ENCODE measurements at regions not wholly inside any gene's neighbourhood (a gene's known extent, or its start where the extent isn't known, plus 50 kb on each side); places are given as distances from the start of the nearest gene placed in this dataset.
"Not testable (repeated sequence)": the region's sequence is repeated elsewhere in the genome, so short reads cannot be mapped to it uniquely, and the experiment has no call there.

DNA sequence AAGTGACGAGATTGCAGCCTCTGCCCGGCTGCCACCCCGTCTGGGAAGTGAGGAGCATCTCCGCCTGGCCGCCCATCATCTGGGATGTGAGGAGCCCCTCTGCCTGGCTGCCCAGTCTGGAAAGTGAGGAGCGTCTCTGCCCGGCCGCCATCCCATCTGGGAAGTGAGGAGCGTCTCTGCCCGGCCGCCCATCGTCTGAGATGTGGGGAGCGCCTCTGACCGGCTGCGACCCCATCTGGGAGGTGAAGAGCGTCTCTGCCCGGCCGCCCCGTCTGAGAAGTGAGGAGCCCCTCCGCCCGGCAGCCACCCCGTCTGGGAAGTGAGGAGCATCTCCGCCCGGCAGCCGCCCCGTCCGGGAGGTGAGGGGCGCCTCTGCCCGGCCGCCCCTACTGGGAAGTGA lies 456.9 kb downstream of the NXPH1 start:
- TF ChIP-seq, protein P1, sequence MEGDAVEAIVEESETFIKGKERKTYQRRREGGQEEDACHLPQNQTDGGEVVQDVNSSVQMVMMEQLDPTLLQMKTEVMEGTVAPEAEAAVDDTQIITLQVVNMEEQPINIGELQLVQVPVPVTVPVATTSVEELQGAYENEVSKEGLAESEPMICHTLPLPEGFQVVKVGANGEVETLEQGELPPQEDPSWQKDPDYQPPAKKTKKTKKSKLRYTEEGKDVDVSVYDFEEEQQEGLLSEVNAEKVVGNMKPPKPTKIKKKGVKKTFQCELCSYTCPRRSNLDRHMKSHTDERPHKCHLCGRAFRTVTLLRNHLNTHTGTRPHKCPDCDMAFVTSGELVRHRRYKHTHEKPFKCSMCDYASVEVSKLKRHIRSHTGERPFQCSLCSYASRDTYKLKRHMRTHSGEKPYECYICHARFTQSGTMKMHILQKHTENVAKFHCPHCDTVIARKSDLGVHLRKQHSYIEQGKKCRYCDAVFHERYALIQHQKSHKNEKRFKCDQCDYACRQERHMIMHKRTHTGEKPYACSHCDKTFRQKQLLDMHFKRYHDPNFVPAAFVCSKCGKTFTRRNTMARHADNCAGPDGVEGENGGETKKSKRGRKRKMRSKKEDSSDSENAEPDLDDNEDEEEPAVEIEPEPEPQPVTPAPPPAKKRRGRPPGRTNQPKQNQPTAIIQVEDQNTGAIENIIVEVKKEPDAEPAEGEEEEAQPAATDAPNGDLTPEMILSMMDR (IDR thresholded peaks at IDR 0.05), result not testable (repeated sequence)
- TF ChIP-seq POLR2AphosphoS5 (IDR thresholded peaks at IDR 0.05; ENCODE audit: insufficient read depth in 1 of 2, low read depth in 1 of 2), result not testable (repeated sequence)
